ENCODE measurements at regions not wholly inside any gene's neighbourhood (a gene's known extent, or its start where the extent isn't known, plus 50 kb on each side); places are given as distances from the start of the nearest gene placed in this dataset.

DNA sequence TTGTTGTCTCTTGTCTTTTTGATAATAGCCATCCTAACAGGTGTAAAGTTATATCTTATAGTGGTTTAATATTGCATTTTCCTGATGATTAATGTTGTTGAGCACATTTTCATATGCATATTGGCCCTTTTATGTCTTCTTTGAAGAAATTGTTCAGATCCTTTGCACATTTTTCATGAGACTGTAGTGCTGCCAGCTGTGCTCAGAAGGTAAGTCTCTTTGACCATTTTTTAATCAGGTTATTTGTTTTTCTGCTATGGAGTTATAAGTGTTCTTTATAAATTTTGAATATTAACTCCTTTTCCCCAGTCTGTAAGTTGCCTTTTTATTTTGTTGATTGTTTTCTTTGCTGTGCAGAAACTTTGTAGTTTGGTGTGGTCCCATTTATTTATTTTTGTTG is 55.8 kb upstream of the ZNF184 start:
- no peak for DNase-seq (ENCODE audit: extremely low read depth, insufficient read length)
- H3K36me3 ChIP-seq (ENCODE audit: control insufficient read depth, insufficient read depth, low read length), result no peaks in the 10 kb centered on the region
- TF ChIP-seq, protein P1, sequence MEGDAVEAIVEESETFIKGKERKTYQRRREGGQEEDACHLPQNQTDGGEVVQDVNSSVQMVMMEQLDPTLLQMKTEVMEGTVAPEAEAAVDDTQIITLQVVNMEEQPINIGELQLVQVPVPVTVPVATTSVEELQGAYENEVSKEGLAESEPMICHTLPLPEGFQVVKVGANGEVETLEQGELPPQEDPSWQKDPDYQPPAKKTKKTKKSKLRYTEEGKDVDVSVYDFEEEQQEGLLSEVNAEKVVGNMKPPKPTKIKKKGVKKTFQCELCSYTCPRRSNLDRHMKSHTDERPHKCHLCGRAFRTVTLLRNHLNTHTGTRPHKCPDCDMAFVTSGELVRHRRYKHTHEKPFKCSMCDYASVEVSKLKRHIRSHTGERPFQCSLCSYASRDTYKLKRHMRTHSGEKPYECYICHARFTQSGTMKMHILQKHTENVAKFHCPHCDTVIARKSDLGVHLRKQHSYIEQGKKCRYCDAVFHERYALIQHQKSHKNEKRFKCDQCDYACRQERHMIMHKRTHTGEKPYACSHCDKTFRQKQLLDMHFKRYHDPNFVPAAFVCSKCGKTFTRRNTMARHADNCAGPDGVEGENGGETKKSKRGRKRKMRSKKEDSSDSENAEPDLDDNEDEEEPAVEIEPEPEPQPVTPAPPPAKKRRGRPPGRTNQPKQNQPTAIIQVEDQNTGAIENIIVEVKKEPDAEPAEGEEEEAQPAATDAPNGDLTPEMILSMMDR (IDR thresholded peaks at IDR 0.05; ENCODE audit: insufficient read depth, low read length, poor library complexity, severe bottlenecking), result no peak
- no peaks in the 10 kb centered on the region for H3K27me3 ChIP-seq (replicated peaks; ENCODE audit: control insufficient read depth, insufficient read depth, low read length)
- no peak overlapping the region for H3K4me3 ChIP-seq (replicated peaks; ENCODE audit: low read depth, low read length)
